OCI-LY7 (cell line): ENCODE measurements at regions not wholly inside any gene's neighbourhood (a gene's known extent, or its start where the extent isn't known, plus 50 kb on each side); places are given as distances from the start of the nearest gene placed in this dataset.
"Not testable (repeated sequence)": the region's sequence is repeated elsewhere in the genome, so short reads cannot be mapped to it uniquely, and the experiment has no call there.

Experiments
- EZH2phosphoT487 ChIP-seq: fragments of 200-600 bp; sonication (generic); IDR thresholded peaks from 2 replicates; pipeline ENCODE4 v1.6.1; 2018; ENCODE audit warnings: low read depth, borderline replicate concordance, mild to moderate bottlenecking, mixed run types, antibody characterized with exemption, low read length, moderate library complexity, mixed read lengths
- TF ChIP-seq, protein P1 (sequence below): fragments of 200-600 bp; sonication (generic); conservative IDR thresholded peaks from 2 replicates; pipeline ENCODE4 v1.5.1; 2014; ENCODE audit warnings: mild to moderate bottlenecking, antibody characterized with exemption, low read length, moderate library complexity, mixed read lengths

DNA sequence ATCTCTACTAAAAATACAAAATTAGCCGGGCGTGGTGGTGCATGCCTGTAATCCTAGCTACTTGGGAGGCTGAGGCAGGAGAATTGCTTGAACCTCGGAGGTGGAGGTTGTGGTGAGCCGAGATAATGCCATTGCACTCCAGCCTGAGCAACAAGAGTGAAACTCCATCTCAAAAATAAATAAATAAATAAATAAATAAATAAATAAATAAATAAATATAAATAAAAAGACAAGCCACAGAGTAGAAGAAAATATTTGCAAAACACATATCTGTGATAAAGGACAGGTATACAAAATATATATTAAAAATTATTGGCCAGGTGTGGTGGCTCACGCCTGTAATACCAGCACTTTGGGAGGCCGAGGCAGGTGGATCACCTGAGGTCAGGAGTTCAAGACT, 96.0 kb downstream of the MRPL57 start:
- TF ChIP-seq, protein P1, sequence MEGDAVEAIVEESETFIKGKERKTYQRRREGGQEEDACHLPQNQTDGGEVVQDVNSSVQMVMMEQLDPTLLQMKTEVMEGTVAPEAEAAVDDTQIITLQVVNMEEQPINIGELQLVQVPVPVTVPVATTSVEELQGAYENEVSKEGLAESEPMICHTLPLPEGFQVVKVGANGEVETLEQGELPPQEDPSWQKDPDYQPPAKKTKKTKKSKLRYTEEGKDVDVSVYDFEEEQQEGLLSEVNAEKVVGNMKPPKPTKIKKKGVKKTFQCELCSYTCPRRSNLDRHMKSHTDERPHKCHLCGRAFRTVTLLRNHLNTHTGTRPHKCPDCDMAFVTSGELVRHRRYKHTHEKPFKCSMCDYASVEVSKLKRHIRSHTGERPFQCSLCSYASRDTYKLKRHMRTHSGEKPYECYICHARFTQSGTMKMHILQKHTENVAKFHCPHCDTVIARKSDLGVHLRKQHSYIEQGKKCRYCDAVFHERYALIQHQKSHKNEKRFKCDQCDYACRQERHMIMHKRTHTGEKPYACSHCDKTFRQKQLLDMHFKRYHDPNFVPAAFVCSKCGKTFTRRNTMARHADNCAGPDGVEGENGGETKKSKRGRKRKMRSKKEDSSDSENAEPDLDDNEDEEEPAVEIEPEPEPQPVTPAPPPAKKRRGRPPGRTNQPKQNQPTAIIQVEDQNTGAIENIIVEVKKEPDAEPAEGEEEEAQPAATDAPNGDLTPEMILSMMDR = not testable (repeated sequence)
- TF ChIP-seq EZH2phosphoT487 = not testable (repeated sequence)
